WI38 (cell line): ENCODE measurements at regions not wholly inside any gene's neighbourhood (a gene's known extent, or its start where the extent isn't known, plus 50 kb on each side); places are given as distances from the start of the nearest gene placed in this dataset.

Source experiments
- H3K4me3 ChIP-seq: 2 replicates; pipeline ENCODE4 v1.5.1; 2011; ENCODE audit warnings: low read depth, mild to moderate bottlenecking, control low read depth, low read length
- TF ChIP-seq, protein P1 (sequence below): IDR thresholded peaks from 2 replicates; pipeline ENCODE4 v1.5.1; 2012; ENCODE audit warnings: low read depth, mild to moderate bottlenecking, control low read depth, low read length

DNA sequence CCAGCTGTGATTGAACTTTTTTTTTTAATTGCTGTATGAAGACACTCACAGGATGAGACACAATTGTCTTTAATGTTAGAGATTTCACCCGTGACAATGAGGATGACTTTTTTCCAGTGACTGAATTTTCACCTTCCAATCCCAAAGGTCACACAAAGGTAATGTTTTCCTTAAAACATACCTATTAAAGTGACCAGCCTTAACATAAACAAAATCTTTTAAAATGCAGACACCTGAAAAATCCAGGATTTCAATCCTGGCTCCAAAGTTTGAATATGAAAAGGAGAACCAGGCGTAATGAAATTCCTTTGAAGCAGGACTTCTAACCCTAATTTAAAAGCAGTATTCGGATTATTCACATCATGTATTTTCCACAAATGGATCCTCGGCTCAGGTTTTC is 647.7 kb downstream of the GATA3 start:
- TF ChIP-seq, protein P1, sequence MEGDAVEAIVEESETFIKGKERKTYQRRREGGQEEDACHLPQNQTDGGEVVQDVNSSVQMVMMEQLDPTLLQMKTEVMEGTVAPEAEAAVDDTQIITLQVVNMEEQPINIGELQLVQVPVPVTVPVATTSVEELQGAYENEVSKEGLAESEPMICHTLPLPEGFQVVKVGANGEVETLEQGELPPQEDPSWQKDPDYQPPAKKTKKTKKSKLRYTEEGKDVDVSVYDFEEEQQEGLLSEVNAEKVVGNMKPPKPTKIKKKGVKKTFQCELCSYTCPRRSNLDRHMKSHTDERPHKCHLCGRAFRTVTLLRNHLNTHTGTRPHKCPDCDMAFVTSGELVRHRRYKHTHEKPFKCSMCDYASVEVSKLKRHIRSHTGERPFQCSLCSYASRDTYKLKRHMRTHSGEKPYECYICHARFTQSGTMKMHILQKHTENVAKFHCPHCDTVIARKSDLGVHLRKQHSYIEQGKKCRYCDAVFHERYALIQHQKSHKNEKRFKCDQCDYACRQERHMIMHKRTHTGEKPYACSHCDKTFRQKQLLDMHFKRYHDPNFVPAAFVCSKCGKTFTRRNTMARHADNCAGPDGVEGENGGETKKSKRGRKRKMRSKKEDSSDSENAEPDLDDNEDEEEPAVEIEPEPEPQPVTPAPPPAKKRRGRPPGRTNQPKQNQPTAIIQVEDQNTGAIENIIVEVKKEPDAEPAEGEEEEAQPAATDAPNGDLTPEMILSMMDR, result no peak
- no peak overlapping the region for H3K4me3 ChIP-seq

DNA sequence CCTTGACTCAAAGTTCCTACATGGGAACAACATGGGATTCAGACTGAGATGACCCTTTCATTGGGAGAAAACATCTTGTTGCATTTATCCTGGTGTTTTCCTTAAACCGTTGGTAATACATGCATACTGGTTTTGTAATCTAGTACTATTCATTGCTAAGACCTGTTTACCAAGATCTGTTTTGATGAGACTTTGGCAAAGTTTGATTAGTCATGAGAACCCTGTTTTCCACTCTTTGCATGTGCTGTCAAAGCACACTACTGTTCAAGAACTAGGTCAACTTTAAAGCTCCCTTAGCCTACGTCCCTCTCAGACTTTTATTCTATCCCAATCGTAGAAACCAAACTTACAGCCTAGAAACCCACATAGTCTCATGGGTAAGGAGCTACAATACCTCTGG is 650.9 kb downstream of the GATA3 start:
- no peak overlapping the region for H3K4me3 ChIP-seq
- TF ChIP-seq, protein P1, result no peak

DNA sequence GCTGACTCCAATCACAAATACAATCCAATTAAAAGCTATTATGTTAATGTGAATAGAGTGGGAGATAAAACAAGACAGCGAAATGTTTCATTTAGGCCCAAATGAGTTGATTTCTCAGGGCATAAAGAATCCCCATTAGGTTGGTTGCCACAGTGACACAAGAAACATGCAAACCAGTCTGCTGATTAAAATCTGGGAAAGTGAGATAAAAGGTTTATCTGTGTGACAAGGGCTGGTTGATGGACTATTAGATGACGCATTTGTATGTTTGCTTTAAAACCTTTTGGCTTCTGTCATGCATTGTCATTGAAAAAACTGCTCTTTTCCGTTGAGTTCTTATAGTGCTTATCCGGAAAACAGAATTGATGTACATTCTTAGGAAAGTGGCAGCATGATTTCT is 658.2 kb downstream of the GATA3 start:
- no peak overlapping the region for H3K4me3 ChIP-seq
- TF ChIP-seq, protein P1, result no peak

DNA sequence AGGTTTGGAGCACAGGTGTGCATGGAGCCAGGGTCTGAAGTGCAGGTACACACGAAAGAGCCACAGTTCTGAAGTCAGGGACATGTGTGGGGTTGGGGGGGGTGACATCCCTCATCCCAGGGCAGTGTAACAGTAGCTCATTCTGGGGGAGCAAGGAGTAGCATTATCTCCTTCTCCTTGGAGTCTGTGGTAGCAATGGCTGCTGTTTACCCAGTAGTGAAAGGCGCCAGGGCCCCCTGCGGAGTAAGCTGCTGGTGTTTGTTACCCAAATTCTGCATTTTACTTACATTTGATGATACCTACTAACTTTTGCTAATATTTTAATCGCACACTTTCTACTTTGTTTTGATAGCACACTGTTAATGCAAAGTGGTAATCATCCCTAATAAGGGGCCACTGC is 665.5 kb downstream of the GATA3 start:
- TF ChIP-seq, protein P1, result no peak
- no peak overlapping the region for H3K4me3 ChIP-seq

DNA sequence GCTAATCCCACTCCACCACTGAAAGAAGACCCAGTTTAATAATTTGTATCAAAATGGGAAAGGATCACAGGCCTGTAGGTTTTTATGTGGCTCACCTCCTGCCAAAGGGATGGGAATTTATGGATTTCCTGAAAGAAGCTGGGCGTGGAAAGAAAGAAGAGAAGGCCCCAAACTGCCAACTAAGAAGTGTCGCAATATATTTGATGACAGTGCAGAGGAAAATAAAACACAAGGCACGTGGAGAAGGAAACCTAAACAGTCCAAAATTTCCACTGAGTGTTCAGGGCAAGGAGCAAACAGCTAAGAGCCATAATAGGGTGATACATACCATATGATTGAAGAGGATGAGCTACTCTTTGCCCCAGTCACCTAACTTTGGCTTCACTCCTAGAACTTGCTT is 667.2 kb downstream of the GATA3 start:
- H3K4me3 ChIP-seq, result no peak overlapping the region
- TF ChIP-seq, protein P1, result no peak

DNA sequence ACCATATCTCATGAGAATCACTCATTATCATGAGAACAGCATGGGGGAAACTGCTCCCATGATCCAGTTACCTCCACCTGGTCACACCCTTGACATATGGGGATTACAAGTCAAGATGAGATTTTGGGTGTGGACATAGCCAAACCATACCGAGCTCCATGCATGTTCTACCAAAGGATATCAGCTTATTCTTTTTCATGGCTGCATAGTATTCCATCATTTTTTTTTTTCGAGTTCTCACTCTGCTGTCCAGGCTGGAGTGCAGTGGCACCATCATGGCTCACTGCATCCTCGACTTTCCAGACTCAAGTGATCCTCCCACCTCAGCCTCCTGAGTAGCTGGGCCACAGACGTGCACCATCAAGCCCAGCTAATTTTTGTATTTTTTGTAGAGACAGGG is 668.3 kb downstream of the GATA3 start:
- no peak overlapping the region for H3K4me3 ChIP-seq
- TF ChIP-seq, protein P1, result no peak

DNA sequence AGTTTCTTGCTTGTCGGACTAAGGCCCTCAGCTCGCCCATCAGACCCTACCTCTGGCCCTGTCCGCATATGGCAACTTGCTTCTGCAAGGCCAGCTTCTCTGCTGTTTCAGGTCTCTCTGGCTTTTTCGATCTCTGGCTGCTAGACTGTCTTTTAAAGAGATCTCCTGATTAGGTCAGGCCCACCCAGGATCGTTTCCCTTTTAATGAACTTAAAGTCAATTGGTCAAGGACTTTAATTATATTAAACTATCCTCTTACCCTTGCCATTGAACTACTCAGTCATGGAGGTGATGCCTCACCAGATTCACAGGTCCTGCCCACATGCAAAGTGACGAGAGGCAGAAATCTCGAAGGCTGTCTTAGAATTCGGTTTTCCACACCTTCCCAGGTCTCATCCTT is 670.9 kb downstream of the GATA3 start:
- no peak overlapping the region for H3K4me3 ChIP-seq
- TF ChIP-seq, protein P1, result no peak
